ENCODE measurements at regions not wholly inside any gene's neighbourhood (a gene's known extent, or its start where the extent isn't known, plus 50 kb on each side); places are given as distances from the start of the nearest gene placed in this dataset.

DNA sequence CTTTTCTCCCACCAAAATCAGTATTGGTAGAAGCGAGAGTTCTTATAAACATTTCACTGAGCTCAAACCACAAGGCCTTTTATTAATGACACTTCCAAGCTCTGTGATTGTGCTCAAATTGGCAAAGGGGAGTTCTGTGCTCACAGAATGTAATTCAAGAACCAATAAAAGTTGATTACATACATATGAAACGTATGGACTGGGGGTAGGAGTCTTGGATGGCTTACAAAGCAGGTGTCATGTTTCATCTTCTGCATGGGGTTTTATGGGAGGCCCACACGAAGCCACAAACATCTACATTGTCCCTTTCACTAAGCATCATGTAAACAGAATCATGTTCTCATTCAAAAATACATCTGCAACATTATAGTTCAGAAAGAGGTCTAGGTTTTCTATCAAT is 828.3 kb downstream of the VRK1 start:
- DNase-seq (ENCODE audit: low read depth, low spot score): no peak
- TF ChIP-seq CTCF (IDR thresholded peaks at IDR 0.05; ENCODE audit: low read depth, low read length): no peak
- H3K27ac ChIP-seq (ENCODE audit: low read depth, low read length): no peak overlapping the region
- ChIA-PET CTCF (no interaction called here), POLR2A (no interaction called here)
- H3K4me3 ChIP-seq (ENCODE audit: low read depth, low read length): no peak overlapping the region
- H3K9me3 ChIP-seq (ENCODE audit: control insufficient read depth, insufficient read depth, low read length): peaks cover 15% of the 10 kb centered on the region
- H3K27me3 ChIP-seq (ENCODE audit: control insufficient read depth, insufficient read depth, low read length): no peaks in the 10 kb centered on the region

DNA sequence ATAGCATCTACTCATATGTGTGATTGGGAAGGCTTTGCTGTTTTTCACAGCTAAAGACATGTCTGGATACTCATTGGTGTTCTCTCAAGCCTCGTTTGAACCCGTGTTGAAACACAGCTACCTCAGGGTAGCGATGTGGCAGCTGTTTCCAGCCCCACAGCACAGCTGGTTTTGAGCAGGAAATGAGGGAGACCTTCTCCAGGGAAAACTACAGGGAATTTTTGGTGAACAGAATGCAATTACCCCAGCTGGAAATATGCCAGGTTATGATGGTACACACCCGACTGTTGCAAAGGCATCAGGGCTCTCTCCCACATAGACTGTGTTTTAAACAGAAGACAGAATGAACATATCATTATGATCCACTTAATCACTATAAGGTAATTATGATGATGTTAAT is 828.9 kb downstream of the VRK1 start:
- Histone ChIP-seq H3K27ac (ENCODE audit: low read depth, low read length) (no peak overlapping the region), H3K27me3 (ENCODE audit: control insufficient read depth, insufficient read depth, low read length) (no peaks in the 10 kb centered on the region), H3K4me3 (ENCODE audit: low read depth, low read length) (no peak overlapping the region), H3K9me3 (ENCODE audit: control insufficient read depth, insufficient read depth, low read length) (peaks cover 16% of the 10 kb centered on the region)
- no peak for DNase-seq (ENCODE audit: low read depth, low spot score)
- ChIA-PET CTCF (no interaction called here), POLR2A (no interaction called here)
- TF ChIP-seq CTCF (IDR thresholded peaks at IDR 0.05; ENCODE audit: low read depth, low read length): no peak

- POLR2A ChIA-PET: no interaction called here
- CTCF ChIA-PET: no interaction called here
Observed at GRCh38 chr14:97630249-97630648, 833.1 kb downstream of the VRK1 start.

GRCh38 chr14:97633131-97633738 is 836.1 kb downstream of the VRK1 start:
- ChIA-PET POLR2A (no interaction called here), CTCF (no interaction called here)
- Histone ChIP-seq H3K27ac (ENCODE audit: low read depth, low read length) (no peak overlapping the region), H3K27me3 (ENCODE audit: control insufficient read depth, insufficient read depth, low read length) (no peaks in the 10 kb centered on the region), H3K4me3 (ENCODE audit: low read depth, low read length) (no peak overlapping the region), H3K9me3 (ENCODE audit: control insufficient read depth, insufficient read depth, low read length) (peaks cover 27% of the 10 kb centered on the region)
- TF ChIP-seq CTCF (IDR thresholded peaks at IDR 0.05; ENCODE audit: low read depth, low read length): no peak
- no peak for DNase-seq (ENCODE audit: low read depth, low spot score)

More at GRCh38 chr14:97630249-97630648, 833.1 kb downstream of the VRK1 start:
- no peak for TF ChIP-seq CTCF (IDR thresholded peaks at IDR 0.05; ENCODE audit: low read depth, low read length)
- Histone ChIP-seq H3K27me3 (ENCODE audit: control insufficient read depth, insufficient read depth, low read length) (no peaks in the 10 kb centered on the region), H3K4me3 (ENCODE audit: low read depth, low read length) (no peak overlapping the region), H3K9me3 (ENCODE audit: control insufficient read depth, insufficient read depth, low read length) (peaks cover 16% of the 10 kb centered on the region), H3K27ac (ENCODE audit: low read depth, low read length) (no peak overlapping the region)
- no peak for DNase-seq (ENCODE audit: low read depth, low spot score)

- ChIA-PET CTCF (no interaction called here), POLR2A (no interaction called here)
- TF ChIP-seq CTCF (IDR thresholded peaks at IDR 0.05; ENCODE audit: low read depth, low read length): no peak
- DNase-seq (ENCODE audit: low read depth, low spot score): no peak
- H3K27me3 ChIP-seq (ENCODE audit: control insufficient read depth, insufficient read depth, low read length): no peaks in the 10 kb centered on the region
- H3K27ac ChIP-seq (ENCODE audit: low read depth, low read length): no peak overlapping the region
- no peak overlapping the region for H3K4me3 ChIP-seq (ENCODE audit: low read depth, low read length)
- H3K9me3 ChIP-seq (ENCODE audit: control insufficient read depth, insufficient read depth, low read length): peaks cover 31% of the 10 kb centered on the region
Observed at GRCh38 chr14:97634751-97635150, 837.6 kb downstream of the VRK1 start.

Data from AG04450 (cell line).